Kidney glomerular epithelial cell (primary cell): ENCODE measurements at regions not wholly inside any gene's neighbourhood (a gene's known extent, or its start where the extent isn't known, plus 50 kb on each side); places are given as distances from the start of the nearest gene placed in this dataset.

ENCODE experiments used
- DNase-seq: peaks from one replicate; lab custom pipeline; 2025; lab: John Stamatoyannopoulos, UW

GRCh38 chr16:77662246-77662645 is 60.1 kb upstream of the NUDT7 start:
- no peak for DNase-seq

GRCh38 chr16:77663711-77664110 is 58.6 kb upstream of the NUDT7 start:
- no peak for DNase-seq

GRCh38 chr16:77666771-77667170 is 55.5 kb upstream of the NUDT7 start:
- DNase-seq: no peak

- no peak for DNase-seq
Measured at GRCh38 chr16:77668201-77668600, 54.1 kb upstream of the NUDT7 start.

GRCh38 chr16:77669057-77669456 is 53.3 kb upstream of the NUDT7 start:
- DNase-seq: no peak
